ENCODE measurements at regions not wholly inside any gene's neighbourhood (a gene's known extent, or its start where the extent isn't known, plus 50 kb on each side); places are given as distances from the start of the nearest gene placed in this dataset.
"Not testable (repeated sequence)": the region's sequence is repeated elsewhere in the genome, so short reads cannot be mapped to it uniquely, and the experiment has no call there.

- no peak for DNase-seq
Observed at GRCh38 chr4:37555322-37555721, 130.9 kb downstream of the RELL1 start.

DNA sequence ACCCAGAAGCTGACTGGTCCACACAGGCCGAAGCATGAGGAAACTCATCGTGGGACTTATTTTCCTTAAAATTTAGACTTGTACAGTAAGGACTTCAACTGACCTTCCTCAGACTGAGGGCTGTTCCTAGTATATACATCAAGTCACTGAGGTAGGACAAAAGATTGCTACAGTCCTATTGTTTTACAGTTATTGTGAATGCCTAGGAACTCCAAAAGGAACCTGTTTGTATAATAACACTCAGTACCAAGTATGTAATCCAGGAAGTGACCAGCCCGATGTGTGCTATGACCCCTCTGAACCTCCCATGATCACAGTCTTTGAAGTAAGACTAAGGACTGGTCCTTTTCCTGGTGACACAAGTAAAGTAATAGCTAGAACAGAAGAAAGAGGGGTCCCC is 136.3 kb downstream of the RELL1 start:
- not testable (repeated sequence) for DNase-seq

- peak; percentile 13 for DNase-seq
Observed at GRCh38 chr4:37549041-37549440, 137.1 kb downstream of the RELL1 start.

DNA sequence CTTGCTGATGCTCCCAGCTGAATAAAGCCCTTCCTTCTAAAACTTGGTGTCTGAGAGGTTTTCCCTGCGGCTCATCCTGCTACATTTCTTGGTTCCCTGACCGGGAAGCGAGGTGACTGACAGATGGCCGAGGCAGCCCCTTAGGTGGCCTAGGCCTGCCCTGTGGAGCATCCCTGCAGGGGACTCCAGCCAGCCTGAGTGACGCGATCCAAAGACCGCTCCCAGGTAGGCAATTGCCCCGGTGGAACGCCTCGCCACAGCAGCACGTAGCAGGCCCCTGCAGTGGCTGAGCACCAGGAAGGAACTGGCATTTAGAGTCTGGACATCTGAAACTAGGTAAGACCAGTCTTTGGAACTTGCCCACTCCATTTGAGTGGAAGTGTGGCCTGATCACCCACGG is 139.6 kb downstream of the RELL1 start:
- DNase-seq = no peak

DNA sequence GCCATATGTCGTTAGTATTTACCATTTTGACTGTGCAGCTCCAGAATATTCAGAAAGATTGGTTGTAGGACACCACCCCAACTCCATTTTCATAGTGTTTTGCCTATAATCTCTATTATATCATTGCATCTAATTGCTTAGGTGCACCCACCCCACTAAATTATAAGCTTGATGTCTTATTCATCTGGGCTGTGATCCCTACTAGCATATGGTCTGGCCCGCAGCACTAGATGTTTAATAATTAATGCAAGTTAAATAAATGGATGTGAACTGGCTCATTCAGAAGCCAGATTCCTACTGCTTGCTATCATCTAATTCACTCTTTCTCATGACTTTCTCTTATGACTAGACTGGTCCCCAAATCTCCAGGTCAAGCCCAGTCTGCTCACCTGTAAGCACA is 143.5 kb downstream of the RELL1 start:
- DNase-seq = no peak

DNA sequence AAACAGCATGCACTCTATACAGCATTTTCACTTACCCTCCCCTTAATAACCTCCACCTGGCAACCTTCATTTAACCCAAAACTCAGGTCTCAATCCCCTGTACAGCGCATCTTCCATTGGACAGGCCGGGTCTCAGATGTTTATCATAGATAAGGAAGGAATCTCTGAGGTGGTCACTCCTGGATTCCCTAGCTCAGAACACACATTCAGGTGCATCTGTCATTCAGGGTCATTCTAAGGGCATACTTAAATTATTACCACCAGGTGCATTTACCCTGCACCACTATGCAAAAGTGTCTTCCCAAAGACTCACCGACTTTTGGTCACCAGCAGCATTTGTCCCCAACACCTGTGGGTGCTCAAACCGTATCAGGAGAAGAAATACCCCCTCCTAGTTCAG is 144.2 kb downstream of the RELL1 start:
- DNase-seq = no peak

- DNase-seq = no peak
Observed at GRCh38 chr4:37540486-37540885, 145.7 kb downstream of the RELL1 start.

GRCh38 chr4:37538931-37539330 is 147.2 kb downstream of the RELL1 start:
- peak; percentile 9 for DNase-seq

GRCh38 chr4:37537484-37537883 is 148.7 kb downstream of the RELL1 start:
- no peak for DNase-seq

GRCh38 chr4:37535872-37536271 is 150.3 kb downstream of the RELL1 start:
- DNase-seq = no peak

GRCh38 chr4:37533286-37534033 is 152.7 kb downstream of the RELL1 start:
- no peak for DNase-seq

- no peak for DNase-seq
Observed at GRCh38 chr4:37531151-37531550, 155.0 kb downstream of the RELL1 start.

GRCh38 chr4:37530451-37530850 is 155.7 kb downstream of the RELL1 start:
- DNase-seq = no peak

DNA sequence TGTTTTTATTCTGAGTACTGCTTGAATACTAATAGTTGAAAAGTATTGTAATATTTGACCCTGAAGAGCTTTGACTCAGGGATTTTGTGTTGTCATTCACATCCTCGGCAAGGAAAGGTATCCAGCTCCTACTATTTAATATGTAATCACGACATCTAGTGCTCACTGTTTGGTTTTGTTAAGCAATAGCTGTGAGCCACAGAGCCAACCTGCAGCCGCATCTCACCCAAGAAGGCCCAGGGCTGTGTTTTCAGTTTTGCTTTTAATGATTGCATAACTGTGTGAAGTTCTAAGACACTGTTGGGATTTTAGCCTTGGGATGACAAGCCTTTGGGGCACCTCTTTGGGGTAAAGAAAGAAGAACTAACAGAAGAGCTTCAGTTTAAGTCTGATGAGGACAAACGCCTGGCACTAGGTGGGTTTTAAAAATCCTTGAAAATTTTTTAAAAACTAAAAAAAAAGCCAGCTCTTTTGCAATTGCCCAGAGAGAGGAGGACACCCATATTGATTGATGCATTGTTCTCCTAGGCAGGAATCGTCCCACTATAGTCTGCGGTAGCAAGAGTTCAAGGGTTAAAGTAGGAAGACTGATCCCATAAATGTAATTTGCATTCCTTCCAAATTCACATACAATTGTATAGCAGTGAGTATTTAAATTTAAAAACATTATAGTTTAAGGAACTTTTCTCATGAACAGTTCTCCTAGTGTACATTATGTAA is 157.8 kb downstream of the RELL1 start:
- peak; percentile 8 for DNase-seq

- DNase-seq = no peak
Observed at GRCh38 chr4:37524267-37524666, 161.9 kb downstream of the RELL1 start.

DNA sequence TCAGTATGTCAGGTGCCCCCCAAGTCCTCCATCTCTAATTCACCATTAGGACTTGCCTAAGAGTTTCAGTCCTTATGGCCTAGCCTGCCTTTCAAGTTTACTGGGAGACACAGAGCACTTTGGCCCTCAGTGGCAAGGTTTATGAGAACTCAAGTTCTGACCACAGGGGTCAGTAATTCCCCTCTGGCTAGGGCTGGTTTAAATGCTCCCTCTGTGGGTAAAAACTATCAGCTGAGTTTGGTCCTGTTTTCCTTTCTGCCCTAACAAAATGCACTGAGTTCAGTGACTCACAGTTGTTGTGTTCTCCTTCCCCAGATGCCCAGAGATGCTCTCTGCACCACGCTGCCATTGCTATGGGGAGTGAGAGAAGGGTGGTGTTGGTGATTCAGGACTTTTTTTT is 163.2 kb downstream of the RELL1 start:
- no peak for DNase-seq

DNA sequence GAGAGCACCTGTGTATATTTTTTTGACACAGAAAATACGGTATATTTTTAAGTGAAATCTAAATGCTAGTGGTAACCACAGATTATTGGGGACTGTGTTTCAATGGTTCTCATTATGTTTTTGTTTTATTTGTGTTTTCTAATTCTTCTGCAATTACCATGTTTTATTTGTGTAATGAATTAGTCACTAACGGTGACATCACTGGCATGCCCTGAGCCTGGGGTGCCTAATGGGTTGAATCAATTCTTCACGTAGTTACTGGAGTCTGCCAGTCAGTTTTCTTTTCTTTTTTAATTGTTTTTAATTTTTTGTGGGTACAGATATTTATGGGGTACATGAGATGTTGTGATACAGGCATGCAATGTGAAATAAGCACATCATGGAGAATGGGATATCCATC is 168.8 kb downstream of the RELL1 start:
- DNase-seq = no peak

DNA sequence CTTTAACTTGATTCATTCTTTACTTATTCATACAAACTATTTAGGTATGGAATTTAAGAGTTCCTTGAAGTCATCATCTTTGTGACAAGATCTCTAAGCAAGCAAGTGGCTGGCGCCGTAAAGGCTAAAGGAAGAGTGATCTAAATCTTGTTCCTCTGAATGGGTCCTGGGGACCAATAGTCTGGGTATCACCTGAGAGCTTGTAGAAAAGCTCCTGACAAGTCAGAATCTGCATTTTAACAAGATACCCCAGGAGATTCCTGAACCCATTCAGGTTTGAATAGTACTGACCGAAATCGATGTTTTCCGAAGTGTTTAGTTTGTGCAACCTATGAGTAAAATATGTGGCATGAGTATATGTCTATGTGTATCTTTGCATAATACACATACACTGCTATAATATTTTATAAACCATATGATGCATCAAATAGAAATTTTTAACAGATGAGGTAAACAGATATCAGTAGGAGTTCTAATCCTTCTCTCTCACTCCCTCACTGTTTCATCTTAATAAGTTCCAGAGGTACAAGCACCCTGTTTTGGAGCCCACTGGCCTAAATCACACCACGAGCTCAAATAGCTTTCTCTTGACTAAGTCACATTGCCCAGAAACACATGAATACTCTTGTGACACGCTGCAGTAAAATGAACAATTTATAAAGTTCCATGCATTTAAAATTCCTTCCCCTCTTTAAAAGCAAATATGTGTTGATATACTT is 170.0 kb downstream of the RELL1 start:
- DNase-seq = no peak

- no peak for DNase-seq
Observed at GRCh38 chr4:37510626-37511025, 175.6 kb downstream of the RELL1 start.

DNA sequence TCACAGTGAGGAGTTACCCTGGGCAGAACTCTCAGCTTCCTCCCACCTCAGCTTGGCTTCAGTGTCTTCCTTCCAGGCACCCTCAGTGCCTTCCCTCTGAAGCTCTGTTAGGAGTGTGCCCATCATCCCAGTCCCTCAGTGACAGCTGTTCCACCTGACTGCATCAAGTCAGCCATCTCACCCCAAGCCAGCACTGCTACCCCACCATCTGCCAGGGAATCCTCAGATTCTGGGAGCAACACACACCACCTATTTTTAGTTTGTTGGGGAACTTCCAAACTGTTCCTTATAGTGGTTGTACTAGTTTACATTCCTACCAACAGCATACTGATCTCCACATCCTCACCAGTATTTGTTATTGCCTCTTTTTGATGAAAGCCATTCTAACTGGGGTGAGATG is 182.9 kb downstream of the RELL1 start:
- no peak for DNase-seq

DNA sequence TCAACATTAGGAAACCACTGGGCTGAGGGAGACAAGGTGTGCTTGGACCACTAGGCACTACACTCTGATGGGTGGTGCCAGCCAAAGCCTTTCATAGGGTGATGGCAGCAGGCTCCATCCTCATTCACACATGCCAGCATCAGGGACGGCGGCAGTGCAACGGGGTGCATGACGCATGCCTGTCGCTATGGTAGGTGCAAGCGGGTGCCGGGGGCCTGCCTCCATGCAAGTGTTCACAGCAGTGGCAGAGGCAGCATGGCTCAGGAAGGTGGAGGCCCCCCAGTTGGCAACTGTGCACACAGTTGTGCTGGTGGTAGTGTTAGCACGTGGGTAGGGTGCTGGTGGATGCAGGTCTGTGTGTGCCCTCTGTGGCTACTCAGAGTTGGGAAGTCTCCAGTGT is 184.1 kb downstream of the RELL1 start:
- DNase-seq = no peak

Measured in hematopoietic multipotent progenitor cell treated with erythropoietin and hydrocortisone succinate and interleukin-3 and kit ligand, for 4 days (in vitro differentiated cells).